Mucosa of rectum (tissue), 2 donors: ENCODE measurements at regions not wholly inside any gene's neighbourhood (a gene's known extent, or its start where the extent isn't known, plus 50 kb on each side); places are given as distances from the start of the nearest gene placed in this dataset.

ENCODE experiments used
- H3K27ac ChIP-seq, 2 donors: one replicate each; pipeline ENCODE4 v1.7.0; 2013; ENCODE audit warnings: inconsistent platforms in 2 of 2, low read depth in 2 of 2, low read length in 2 of 2
- H3K27me3 ChIP-seq, 2 donors: one replicate each; pipeline ENCODE4 v1.7.0; 2013; ENCODE audit warnings: low read length in 2 of 2; ENCODE audit not compliant: control insufficient read depth in 2 of 2, insufficient read depth in 2 of 2
- H3K36me3 ChIP-seq, 2 donors: one replicate each; pipeline ENCODE4 v1.7.0; 2013; ENCODE audit warnings: low read length in 2 of 2; ENCODE audit not compliant: control insufficient read depth in 2 of 2, insufficient read depth in 2 of 2
- H3K4me1 ChIP-seq, 2 donors: one replicate each; pipeline ENCODE4 v1.7.0; 2013; ENCODE audit warnings: low read length in 2 of 2, mild to moderate bottlenecking in 1 of 2; ENCODE audit not compliant: control insufficient read depth in 2 of 2, insufficient read depth in 2 of 2
- H3K4me3 ChIP-seq, 2 donors: one replicate each; pipeline ENCODE4 v1.7.0; 2013; ENCODE audit warnings: low read length in 2 of 2
- H3K9ac ChIP-seq, 2 donors: one replicate each; pipeline ENCODE4 v1.7.0; 2013; ENCODE audit warnings: low read length in 2 of 2, low read depth in 1 of 2, mild to moderate bottlenecking in 1 of 2
- H3K9me3 ChIP-seq, 2 donors: one replicate each; pipeline ENCODE4 v1.7.0; 2013; ENCODE audit warnings: low read length in 2 of 2; ENCODE audit not compliant: control insufficient read depth in 2 of 2
- donor health status: healthy.
- donor health status: Normal muscosa, but diverticular disease.

- Histone ChIP-seq H3K27ac (no peak overlapping the region), H3K9me3 (no peaks in the 10 kb centered on the region), H3K4me1 (no peaks in the 10 kb centered on the region), H3K4me3 (no peak overlapping the region), H3K27me3 (no peaks in the 10 kb centered on the region), H3K36me3 (no peaks in the 10 kb centered on the region), H3K9ac (no peak overlapping the region)
These were observed 511.0 kb downstream of the OMA1 start for GRCh38 chr1:58035523-58035922.

- H3K27me3 ChIP-seq, result no peaks in the 10 kb centered on the region
- no peak overlapping the region for H3K4me3 ChIP-seq
- no peak overlapping the region for H3K27ac ChIP-seq
- no peaks in the 10 kb centered on the region for H3K9me3 ChIP-seq
- no peaks in the 10 kb centered on the region for H3K36me3 ChIP-seq
- H3K9ac ChIP-seq, result no peak overlapping the region
- H3K4me1 ChIP-seq, result no peaks in the 10 kb centered on the region
These were observed 513.2 kb downstream of the OMA1 start for GRCh38 chr1:58033311-58033710.

GRCh38 chr1:58032611-58033073, 513.9 kb downstream of the OMA1 start:
- no peak overlapping the region for H3K9ac ChIP-seq
- no peaks in the 10 kb centered on the region for H3K27me3 ChIP-seq
- H3K9me3 ChIP-seq, result no peaks in the 10 kb centered on the region
- no peak overlapping the region for H3K4me3 ChIP-seq
- H3K27ac ChIP-seq, result no peak overlapping the region
- H3K36me3 ChIP-seq, result no peaks in the 10 kb centered on the region
- H3K4me1 ChIP-seq, result no peaks in the 10 kb centered on the region

GRCh38 chr1:58031416-58031815, 515.1 kb downstream of the OMA1 start:
- H3K9ac ChIP-seq, result no peak overlapping the region
- H3K36me3 ChIP-seq, result no peaks in the 10 kb centered on the region
- no peak overlapping the region for H3K4me3 ChIP-seq
- H3K9me3 ChIP-seq, result no peaks in the 10 kb centered on the region
- no peak overlapping the region for H3K27ac ChIP-seq
- H3K27me3 ChIP-seq, result no peaks in the 10 kb centered on the region
- no peaks in the 10 kb centered on the region for H3K4me1 ChIP-seq

GRCh38 chr1:58030456-58030855, 516.1 kb downstream of the OMA1 start:
- Histone ChIP-seq H3K36me3 (no peaks in the 10 kb centered on the region), H3K9ac (no peak overlapping the region), H3K9me3 (no peaks in the 10 kb centered on the region), H3K4me3 (no peak overlapping the region), H3K27ac (no peak overlapping the region), H3K4me1 (no peaks in the 10 kb centered on the region), H3K27me3 (no peaks in the 10 kb centered on the region)

GRCh38 chr1:58017641-58018040, 528.9 kb downstream of the OMA1 start:
- H3K9ac ChIP-seq, result no peak overlapping the region
- no peaks in the 10 kb centered on the region for H3K9me3 ChIP-seq
- no peaks in the 10 kb centered on the region for H3K27me3 ChIP-seq
- no peak overlapping the region for H3K27ac ChIP-seq
- no peaks in the 10 kb centered on the region for H3K4me1 ChIP-seq
- no peaks in the 10 kb centered on the region for H3K36me3 ChIP-seq
- H3K4me3 ChIP-seq, result no peak overlapping the region

GRCh38 chr1:58013237-58013636, 533.3 kb downstream of the OMA1 start:
- H3K9ac ChIP-seq, result no peak overlapping the region
- H3K36me3 ChIP-seq, result no peaks in the 10 kb centered on the region
- no peaks in the 10 kb centered on the region for H3K9me3 ChIP-seq
- no peak overlapping the region for H3K4me3 ChIP-seq
- H3K27ac ChIP-seq, result no peak overlapping the region
- H3K4me1 ChIP-seq, result no peaks in the 10 kb centered on the region
- H3K27me3 ChIP-seq, result no peaks in the 10 kb centered on the region

GRCh38 chr1:58011978-58012377, 534.5 kb downstream of the OMA1 start:
- no peaks in the 10 kb centered on the region for H3K4me1 ChIP-seq
- H3K36me3 ChIP-seq, result no peaks in the 10 kb centered on the region
- H3K9ac ChIP-seq, result no peak overlapping the region
- H3K27ac ChIP-seq, result no peak overlapping the region
- no peak overlapping the region for H3K4me3 ChIP-seq
- H3K9me3 ChIP-seq, result no peaks in the 10 kb centered on the region
- no peaks in the 10 kb centered on the region for H3K27me3 ChIP-seq

GRCh38 chr1:58006421-58007046, 540.0 kb downstream of the OMA1 start:
- H3K9ac ChIP-seq, result no peak overlapping the region
- H3K27me3 ChIP-seq, result no peaks in the 10 kb centered on the region
- no peak overlapping the region for H3K4me3 ChIP-seq
- H3K27ac ChIP-seq, result no peak overlapping the region
- H3K4me1 ChIP-seq, result no peaks in the 10 kb centered on the region
- H3K36me3 ChIP-seq, result no peaks in the 10 kb centered on the region
- H3K9me3 ChIP-seq, result no peaks in the 10 kb centered on the region

- H3K4me1 ChIP-seq, result no peaks in the 10 kb centered on the region
- no peaks in the 10 kb centered on the region for H3K27me3 ChIP-seq
- no peak overlapping the region for H3K9ac ChIP-seq
- H3K4me3 ChIP-seq, result no peak overlapping the region
- H3K9me3 ChIP-seq, result no peaks in the 10 kb centered on the region
- no peaks in the 10 kb centered on the region for H3K36me3 ChIP-seq
- no peak overlapping the region for H3K27ac ChIP-seq
These were observed 541.3 kb downstream of the OMA1 start for GRCh38 chr1:58005212-58005611.

- Histone ChIP-seq H3K27me3 (no peaks in the 10 kb centered on the region), H3K36me3 (no peaks in the 10 kb centered on the region), H3K9ac (no peak overlapping the region), H3K4me1 (no peaks in the 10 kb centered on the region), H3K27ac (no peak overlapping the region), H3K4me3 (no peak overlapping the region), H3K9me3 (no peaks in the 10 kb centered on the region)
These were observed 542.5 kb downstream of the OMA1 start for GRCh38 chr1:58003988-58004387.
